ENCODE measurements at regions not wholly inside any gene's neighbourhood (a gene's known extent, or its start where the extent isn't known, plus 50 kb on each side); places are given as distances from the start of the nearest gene placed in this dataset.

DNA sequence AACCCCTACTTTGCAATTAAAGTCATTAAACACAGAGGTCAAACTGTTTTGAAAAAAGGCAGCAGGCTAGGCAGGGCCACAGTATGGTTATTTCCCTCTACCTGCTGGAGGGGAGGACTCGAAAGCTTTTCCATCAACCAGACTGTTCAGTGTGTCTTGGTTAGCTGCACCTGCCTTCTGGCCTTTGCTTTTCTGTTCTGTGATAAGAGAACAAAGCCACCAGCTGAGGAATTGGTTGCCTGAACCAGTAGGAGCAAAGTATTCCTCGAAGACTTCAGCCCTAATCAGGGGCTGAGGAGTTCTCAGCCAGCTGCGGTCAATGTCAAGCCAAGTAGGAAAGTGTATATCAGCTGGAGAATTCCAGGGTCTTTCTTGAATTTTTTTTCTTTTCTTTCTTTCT is 132.5 kb downstream of the SOX2 start:
- no peak for TF ChIP-seq GABPA (IDR thresholded peaks at IDR 0.05; ENCODE audit: low read depth)
- TF ChIP-seq, protein P1, sequence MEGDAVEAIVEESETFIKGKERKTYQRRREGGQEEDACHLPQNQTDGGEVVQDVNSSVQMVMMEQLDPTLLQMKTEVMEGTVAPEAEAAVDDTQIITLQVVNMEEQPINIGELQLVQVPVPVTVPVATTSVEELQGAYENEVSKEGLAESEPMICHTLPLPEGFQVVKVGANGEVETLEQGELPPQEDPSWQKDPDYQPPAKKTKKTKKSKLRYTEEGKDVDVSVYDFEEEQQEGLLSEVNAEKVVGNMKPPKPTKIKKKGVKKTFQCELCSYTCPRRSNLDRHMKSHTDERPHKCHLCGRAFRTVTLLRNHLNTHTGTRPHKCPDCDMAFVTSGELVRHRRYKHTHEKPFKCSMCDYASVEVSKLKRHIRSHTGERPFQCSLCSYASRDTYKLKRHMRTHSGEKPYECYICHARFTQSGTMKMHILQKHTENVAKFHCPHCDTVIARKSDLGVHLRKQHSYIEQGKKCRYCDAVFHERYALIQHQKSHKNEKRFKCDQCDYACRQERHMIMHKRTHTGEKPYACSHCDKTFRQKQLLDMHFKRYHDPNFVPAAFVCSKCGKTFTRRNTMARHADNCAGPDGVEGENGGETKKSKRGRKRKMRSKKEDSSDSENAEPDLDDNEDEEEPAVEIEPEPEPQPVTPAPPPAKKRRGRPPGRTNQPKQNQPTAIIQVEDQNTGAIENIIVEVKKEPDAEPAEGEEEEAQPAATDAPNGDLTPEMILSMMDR (IDR thresholded peaks at IDR 0.05), result no peak
- no peak for TF ChIP-seq GATA2 (CRISPR knock-in tag; IDR thresholded peaks at IDR 0.05)
- TF ChIP-seq POLR2AphosphoS5 (IDR thresholded peaks at IDR 0.05; ENCODE audit: low read depth, low read length), result no peak
- no peak for TF ChIP-seq EP300 (IDR thresholded peaks at IDR 0.05; ENCODE audit: borderline replicate concordance in 1 of 2, low read depth in 1 of 2, low read length in 1 of 2)
- TF ChIP-seq, protein P2, sequence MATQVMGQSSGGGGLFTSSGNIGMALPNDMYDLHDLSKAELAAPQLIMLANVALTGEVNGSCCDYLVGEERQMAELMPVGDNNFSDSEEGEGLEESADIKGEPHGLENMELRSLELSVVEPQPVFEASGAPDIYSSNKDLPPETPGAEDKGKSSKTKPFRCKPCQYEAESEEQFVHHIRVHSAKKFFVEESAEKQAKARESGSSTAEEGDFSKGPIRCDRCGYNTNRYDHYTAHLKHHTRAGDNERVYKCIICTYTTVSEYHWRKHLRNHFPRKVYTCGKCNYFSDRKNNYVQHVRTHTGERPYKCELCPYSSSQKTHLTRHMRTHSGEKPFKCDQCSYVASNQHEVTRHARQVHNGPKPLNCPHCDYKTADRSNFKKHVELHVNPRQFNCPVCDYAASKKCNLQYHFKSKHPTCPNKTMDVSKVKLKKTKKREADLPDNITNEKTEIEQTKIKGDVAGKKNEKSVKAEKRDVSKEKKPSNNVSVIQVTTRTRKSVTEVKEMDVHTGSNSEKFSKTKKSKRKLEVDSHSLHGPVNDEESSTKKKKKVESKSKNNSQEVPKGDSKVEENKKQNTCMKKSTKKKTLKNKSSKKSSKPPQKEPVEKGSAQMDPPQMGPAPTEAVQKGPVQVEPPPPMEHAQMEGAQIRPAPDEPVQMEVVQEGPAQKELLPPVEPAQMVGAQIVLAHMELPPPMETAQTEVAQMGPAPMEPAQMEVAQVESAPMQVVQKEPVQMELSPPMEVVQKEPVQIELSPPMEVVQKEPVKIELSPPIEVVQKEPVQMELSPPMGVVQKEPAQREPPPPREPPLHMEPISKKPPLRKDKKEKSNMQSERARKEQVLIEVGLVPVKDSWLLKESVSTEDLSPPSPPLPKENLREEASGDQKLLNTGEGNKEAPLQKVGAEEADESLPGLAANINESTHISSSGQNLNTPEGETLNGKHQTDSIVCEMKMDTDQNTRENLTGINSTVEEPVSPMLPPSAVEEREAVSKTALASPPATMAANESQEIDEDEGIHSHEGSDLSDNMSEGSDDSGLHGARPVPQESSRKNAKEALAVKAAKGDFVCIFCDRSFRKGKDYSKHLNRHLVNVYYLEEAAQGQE (IDR thresholded peaks at IDR 0.05; ENCODE audit: low read depth, low read length), result no peak
- no peak for TF ChIP-seq RFX5 (IDR thresholded peaks at IDR 0.05; ENCODE audit: low read length)

Measured in SK-N-SH (cell line).